BLaER1 treated with 17β-estradiol and CSF1 and Interleukin-3, amounts not matched to agents 10 nM and 100 nM (cell line): ENCODE measurements at regions not wholly inside any gene's neighbourhood (a gene's known extent, or its start where the extent isn't known, plus 50 kb on each side); places are given as distances from the start of the nearest gene placed in this dataset.
A peak's percentile ranks its signal among the peaks of the same experiment; 100 is the strongest.

ENCODE experiments used
- H3K27ac ChIP-seq, 11 experiments: shearing (Covaris generic); formaldehyde crosslinking; 2 replicates each; pipeline ENCODE4 v1.8.1; 2022
- H3K27me3 ChIP-seq, 11 experiments: shearing (Covaris generic); formaldehyde crosslinking; 2 replicates each; pipeline ENCODE4 v1.8.1; 2022
- H3K36me3 ChIP-seq, 11 experiments: shearing (Covaris generic); formaldehyde crosslinking; 2 replicates each; pipeline ENCODE4 v1.8.1; 2022
- H3K4me1 ChIP-seq, 10 experiments: shearing (Covaris generic); formaldehyde crosslinking; 2 replicates each; pipeline ENCODE4 v1.8.1; 2022
- H3K4me2 ChIP-seq, 11 experiments: shearing (Covaris generic); formaldehyde crosslinking; 2 replicates each; pipeline ENCODE4 v1.8.1; 2022
- H3K4me3 ChIP-seq, 10 experiments: shearing (Covaris generic); formaldehyde crosslinking; 2 replicates each; pipeline ENCODE4 v1.8.1; 2022
- H3K9ac ChIP-seq, 11 experiments: shearing (Covaris generic); formaldehyde crosslinking; 2 replicates each; pipeline ENCODE4 v1.8.1; 2022
- H3K9me3 ChIP-seq, 11 experiments: shearing (Covaris generic); formaldehyde crosslinking; replicated peaks in 1 of 11; 2 replicates each; pipeline ENCODE4 v1.8.1; 2022
- H4K20me1 ChIP-seq, 11 experiments: shearing (Covaris generic); formaldehyde crosslinking; 2 replicates each; pipeline ENCODE4 v1.8.1; 2022
- Cebpa-rat ChIP-seq, 11 experiments: shearing (Covaris generic); IDR thresholded peaks; 2 replicates each; pipeline ENCODE4 v1.8.1; 2022

- H3K27me3 ChIP-seq: no peaks in the 10 kb centered on the region
Observed at GRCh38 chr13:40098246-40098645, 442.8 kb downstream of the COG6 start.

GRCh38 chr13:40101708-40102359 is 446.4 kb downstream of the COG6 start:
- peaks cover 0 to 4% (median 0%) of the 10 kb centered on the region in 10 experiments; a peak in 1 of 20 replicates for H3K4me1 ChIP-seq
- TF ChIP-seq Cebpa-rat (IDR thresholded peaks at IDR 0.05): no peak
- H3K27me3 ChIP-seq: no peaks in the 10 kb centered on the region
- peaks cover 13 to 23% (median 16%) of the 10 kb centered on the region in 11 experiments for H3K9me3 ChIP-seq
- no peaks in the 10 kb centered on the region for H4K20me1 ChIP-seq
- no peaks in the 10 kb centered on the region for H3K36me3 ChIP-seq
- no peak overlapping the region for H3K4me3 ChIP-seq
- no peak overlapping the region; a peak in 1 of 22 replicates for H3K4me2 ChIP-seq
- H3K9ac ChIP-seq: no peak overlapping the region
- no peak overlapping the region for H3K27ac ChIP-seq

More at GRCh38 chr13:40098246-40098645, 442.8 kb downstream of the COG6 start:
- no peak for TF ChIP-seq Cebpa-rat (IDR thresholded peaks at IDR 0.05)
- no peaks in the 10 kb centered on the region for H3K36me3 ChIP-seq
- H3K4me1 ChIP-seq: peaks cover 0 to 12% (median 4%) of the 10 kb centered on the region in 10 experiments; a peak in 7 of 20 replicates
- no peaks in the 10 kb centered on the region for H4K20me1 ChIP-seq
- H3K27ac ChIP-seq: no peak overlapping the region
- peaks cover 13 to 23% (median 16%) of the 10 kb centered on the region in 11 experiments for H3K9me3 ChIP-seq
- H3K9ac ChIP-seq: no peak overlapping the region
- H3K4me2 ChIP-seq: no peak overlapping the region
- H3K4me3 ChIP-seq: no peak overlapping the region

GRCh38 chr13:40102360-40102727 is 446.9 kb downstream of the COG6 start:
- H3K4me2 ChIP-seq: no peak overlapping the region
- no peak overlapping the region for H3K27ac ChIP-seq
- peaks cover 13 to 23% (median 16%) of the 10 kb centered on the region in 11 experiments for H3K9me3 ChIP-seq
- H3K36me3 ChIP-seq: no peaks in the 10 kb centered on the region
- TF ChIP-seq Cebpa-rat (IDR thresholded peaks at IDR 0.05): no peak
- H3K27me3 ChIP-seq: no peaks in the 10 kb centered on the region
- peaks cover 0 to 4% (median 0%) of the 10 kb centered on the region in 10 experiments; a peak in 1 of 20 replicates for H3K4me1 ChIP-seq
- no peaks in the 10 kb centered on the region for H4K20me1 ChIP-seq
- no peak overlapping the region for H3K9ac ChIP-seq
- H3K4me3 ChIP-seq: no peak overlapping the region

- TF ChIP-seq Cebpa-rat (IDR thresholded peaks at IDR 0.05): no peak
- H3K27me3 ChIP-seq: no peaks in the 10 kb centered on the region
- H3K4me2 ChIP-seq: no peak overlapping the region
- no peak overlapping the region for H3K9ac ChIP-seq
- no peak overlapping the region for H3K27ac ChIP-seq
- H3K9me3 ChIP-seq: peaks cover 13 to 23% (median 16%) of the 10 kb centered on the region in 11 experiments
- peaks cover 0 to 4% (median 0%) of the 10 kb centered on the region in 10 experiments; a peak in 1 of 20 replicates for H3K4me1 ChIP-seq
- no peak overlapping the region for H3K4me3 ChIP-seq
- no peaks in the 10 kb centered on the region for H3K36me3 ChIP-seq
- no peaks in the 10 kb centered on the region for H4K20me1 ChIP-seq
Observed at GRCh38 chr13:40102854-40103253, 447.4 kb downstream of the COG6 start.

- no peak for TF ChIP-seq Cebpa-rat (IDR thresholded peaks at IDR 0.05)
- H3K4me3 ChIP-seq: no peak overlapping the region
- peaks cover 11 to 15% (median 14%) of the 10 kb centered on the region in 11 experiments for H3K9me3 ChIP-seq
- H3K4me2 ChIP-seq: no peak overlapping the region
- no peak overlapping the region for H3K9ac ChIP-seq
- H3K27ac ChIP-seq: no peak overlapping the region
- H3K27me3 ChIP-seq: no peaks in the 10 kb centered on the region
- H3K36me3 ChIP-seq: no peaks in the 10 kb centered on the region
- peaks cover 0 to 7% (median 0%) of the 10 kb centered on the region in 10 experiments; a peak in 5 of 20 replicates for H3K4me1 ChIP-seq
- H4K20me1 ChIP-seq: no peaks in the 10 kb centered on the region
Observed at GRCh38 chr13:40103864-40104263, 448.4 kb downstream of the COG6 start.

- Histone ChIP-seq H3K9me3 (peaks cover 0 to 2% (median under 1%) of the 10 kb centered on the region in 11 experiments; a peak in 7 of 22 replicates), H4K20me1 (no peaks in the 10 kb centered on the region), H3K27me3 (no peaks in the 10 kb centered on the region), H3K4me2 (no peak overlapping the region), H3K4me1 (peaks cover 0 to 19% (median 0%) of the 10 kb centered on the region in 10 experiments; a peak in 5 of 20 replicates), H3K4me3 (no peak overlapping the region), H3K36me3 (no peaks in the 10 kb centered on the region), H3K27ac (no peak overlapping the region), H3K9ac (no peak overlapping the region)
- no peak for TF ChIP-seq Cebpa-rat (IDR thresholded peaks at IDR 0.05)
Observed at GRCh38 chr13:40105231-40105630, 449.8 kb downstream of the COG6 start.

- H3K4me2 ChIP-seq: peak overlapping the region in 3 of 11 experiments; percentile 19 to 77 (median 58); a peak in 4 of 22 replicates
- H3K4me3 ChIP-seq: no peak overlapping the region
- H3K4me1 ChIP-seq: peaks cover 0 to 26% (median 4%) of the 10 kb centered on the region in 10 experiments; a peak in 5 of 20 replicates
- no peak overlapping the region for H3K9ac ChIP-seq
- peak overlapping the region in 1 of 11 experiments; percentile 20; a peak in 3 of 22 replicates for H3K27ac ChIP-seq
- H3K9me3 ChIP-seq: no peaks in the 10 kb centered on the region
- H3K27me3 ChIP-seq: no peaks in the 10 kb centered on the region
- TF ChIP-seq Cebpa-rat (IDR thresholded peaks at IDR 0.05): no peak
- no peaks in the 10 kb centered on the region for H3K36me3 ChIP-seq
- no peaks in the 10 kb centered on the region for H4K20me1 ChIP-seq
Observed at GRCh38 chr13:40109351-40109844, 453.9 kb downstream of the COG6 start.

GRCh38 chr13:40113643-40114304 is 458.3 kb downstream of the COG6 start:
- Histone ChIP-seq H3K36me3 (no peaks in the 10 kb centered on the region), H3K4me3 (no peak overlapping the region), H3K27ac (no peak overlapping the region), H3K9ac (no peak overlapping the region), H4K20me1 (no peaks in the 10 kb centered on the region), H3K4me1 (peaks cover 0 to 47% (median 5%) of the 10 kb centered on the region in 10 experiments; a peak in 9 of 20 replicates), H3K4me2 (peak overlapping the region in 5 of 11 experiments; percentile 4 to 35 (median 13); a peak in 3 of 22 replicates), H3K9me3 (no peaks in the 10 kb centered on the region), H3K27me3 (no peaks in the 10 kb centered on the region)
- TF ChIP-seq Cebpa-rat (IDR thresholded peaks at IDR 0.05): peak in 6 of 11 experiments; percentile 11 to 70 (median 34); a peak in 4 of 22 replicates

- TF ChIP-seq Cebpa-rat (IDR thresholded peaks at IDR 0.05): no peak
- Histone ChIP-seq H3K27ac (no peak overlapping the region), H3K9me3 (peaks cover 0 to 3% (median 0%) of the 10 kb centered on the region in 11 experiments; a peak in 2 of 22 replicates), H3K27me3 (no peaks in the 10 kb centered on the region), H4K20me1 (no peaks in the 10 kb centered on the region), H3K4me3 (no peak overlapping the region), H3K4me1 (peaks cover 0 to 40% (median 5%) of the 10 kb centered on the region in 10 experiments; a peak in 9 of 20 replicates), H3K36me3 (no peaks in the 10 kb centered on the region), H3K4me2 (peak overlapping the region in 5 of 11 experiments; percentile 4 to 77 (median 9); a peak in 3 of 22 replicates), H3K9ac (no peak overlapping the region)
Observed at GRCh38 chr13:40114305-40114896, 458.9 kb downstream of the COG6 start.
